ENCODE measurements at regions not wholly inside any gene's neighbourhood (a gene's known extent, or its start where the extent isn't known, plus 50 kb on each side); places are given as distances from the start of the nearest gene placed in this dataset.
"Not testable (repeated sequence)": the region's sequence is repeated elsewhere in the genome, so short reads cannot be mapped to it uniquely, and the experiment has no call there.

- not testable (repeated sequence) for DNase-seq
These were observed 168.8 kb upstream of the KCTD7 start for GRCh38 chr7:66459783-66460413.

- no peak for DNase-seq
These were observed 167.7 kb upstream of the KCTD7 start for GRCh38 chr7:66460921-66461361.

- DNase-seq, result not testable (repeated sequence)
These were observed 167.3 kb upstream of the KCTD7 start for GRCh38 chr7:66461397-66461796.

- not testable (repeated sequence) for DNase-seq
These were observed 165.8 kb upstream of the KCTD7 start for GRCh38 chr7:66462831-66463230.

GRCh38 chr7:66464059-66464458 lies 164.6 kb upstream of the KCTD7 start:
- no peak for DNase-seq

GRCh38 chr7:66466081-66466600 lies 162.5 kb upstream of the KCTD7 start:
- DNase-seq, result no peak

- DNase-seq, result no peak
These were observed 160.8 kb upstream of the KCTD7 start for GRCh38 chr7:66467887-66468286.

- not testable (repeated sequence) for DNase-seq
These were observed 155.6 kb upstream of the KCTD7 start for GRCh38 chr7:66473064-66473463.

- DNase-seq, result no peak
These were observed 154.2 kb upstream of the KCTD7 start for GRCh38 chr7:66474441-66474840.

- not testable (repeated sequence) for DNase-seq
These were observed 152.6 kb upstream of the KCTD7 start for GRCh38 chr7:66476056-66476455.

- not testable (repeated sequence) for DNase-seq
These were observed 150.8 kb upstream of the KCTD7 start for GRCh38 chr7:66477822-66478397.

GRCh38 chr7:66481229-66481628 lies 147.5 kb upstream of the KCTD7 start:
- DNase-seq, result not testable (repeated sequence)

GRCh38 chr7:66489065-66489464 lies 139.6 kb upstream of the KCTD7 start:
- DNase-seq, result not testable (repeated sequence)

- DNase-seq, result not testable (repeated sequence)
These were observed 138.9 kb upstream of the KCTD7 start for GRCh38 chr7:66489741-66490140.

- not testable (repeated sequence) for DNase-seq
These were observed 137.7 kb upstream of the KCTD7 start for GRCh38 chr7:66490979-66491378.

- DNase-seq, result not testable (repeated sequence)
These were observed 136.3 kb upstream of the KCTD7 start for GRCh38 chr7:66492405-66492804.

GRCh38 chr7:66493235-66494205 lies 135.2 kb upstream of the KCTD7 start:
- peak; percentile 96 for DNase-seq

GRCh38 chr7:66497346-66497745 lies 131.3 kb upstream of the KCTD7 start:
- DNase-seq, result no peak

- no peak for DNase-seq
These were observed 128.6 kb upstream of the KCTD7 start for GRCh38 chr7:66500087-66500486.

GRCh38 chr7:66502230-66503035 lies 126.2 kb upstream of the KCTD7 start:
- DNase-seq, result no peak

- no peak for DNase-seq
These were observed 125.7 kb upstream of the KCTD7 start for GRCh38 chr7:66503036-66503370.

GRCh38 chr7:66503551-66504031 lies 125.1 kb upstream of the KCTD7 start:
- no peak for DNase-seq

All from DMS 273 treated with DMSO at 0.1 percent for 48 hours (cell line).